Suppressor macrophage treated with lipopolysaccharide for 1 hour (primary cell): ENCODE measurements at regions not wholly inside any gene's neighbourhood (a gene's known extent, or its start where the extent isn't known, plus 50 kb on each side); places are given as distances from the start of the nearest gene placed in this dataset.

Experiments
- DNase-seq, 3 donors: peaks; one replicate each; pipeline ENCODE4 v3.0.0-alpha.2; 2020 to 2022

GRCh38 chr2:4518596-4518995 is 815.2 kb downstream of the DCDC2C start:
- no peak for DNase-seq

- DNase-seq: no peak
These were observed 819.4 kb downstream of the DCDC2C start for GRCh38 chr2:4522498-4523421.

- DNase-seq: no peak
These were observed 824.0 kb downstream of the DCDC2C start for GRCh38 chr2:4527416-4527815.

GRCh38 chr2:4528246-4528645 is 824.9 kb downstream of the DCDC2C start:
- no peak for DNase-seq

- no peak for DNase-seq
These were observed 825.4 kb downstream of the DCDC2C start for GRCh38 chr2:4528773-4529172.

- no peak for DNase-seq
These were observed 826.4 kb downstream of the DCDC2C start for GRCh38 chr2:4529738-4530137.

GRCh38 chr2:4530231-4530630 is 826.9 kb downstream of the DCDC2C start:
- DNase-seq: no peak

- DNase-seq: no peak
These were observed 830.4 kb downstream of the DCDC2C start for GRCh38 chr2:4533806-4534205.

GRCh38 chr2:4539121-4539520 is 835.7 kb downstream of the DCDC2C start:
- DNase-seq: no peak

- no peak for DNase-seq
These were observed 846.4 kb downstream of the DCDC2C start for GRCh38 chr2:4549666-4550210.

- DNase-seq: no peak
These were observed 848.5 kb downstream of the DCDC2C start for GRCh38 chr2:4551691-4552474.

GRCh38 chr2:4553241-4553640 is 849.9 kb downstream of the DCDC2C start:
- DNase-seq: no peak

- DNase-seq: no peak
These were observed 852.9 kb downstream of the DCDC2C start for GRCh38 chr2:4556135-4556896.

- no peak for DNase-seq
These were observed 857.8 kb downstream of the DCDC2C start for GRCh38 chr2:4561196-4561595.

- DNase-seq: no peak
These were observed 872.7 kb downstream of the DCDC2C start for GRCh38 chr2:4576075-4576474.

- DNase-seq: no peak
These were observed 876.6 kb downstream of the DCDC2C start for GRCh38 chr2:4579977-4580376.

- no peak for DNase-seq
These were observed 881.8 kb downstream of the DCDC2C start for GRCh38 chr2:4585057-4585635.

- no peak for DNase-seq
These were observed 885.2 kb downstream of the DCDC2C start for GRCh38 chr2:4588606-4589005.

- no peak for DNase-seq
These were observed 887.9 kb downstream of the DCDC2C start for GRCh38 chr2:4591261-4591660.

- DNase-seq: no peak
These were observed 894.0 kb downstream of the DCDC2C start for GRCh38 chr2:4597400-4597799.

- no peak for DNase-seq
These were observed 901.4 kb downstream of the DCDC2C start for GRCh38 chr2:4604767-4605166.

- DNase-seq: no peak
These were observed 914.8 kb downstream of the DCDC2C start for GRCh38 chr2:4618141-4618540.
